ENCODE measurements at regions not wholly inside any gene's neighbourhood (a gene's known extent, or its start where the extent isn't known, plus 50 kb on each side); places are given as distances from the start of the nearest gene placed in this dataset.

DNA sequence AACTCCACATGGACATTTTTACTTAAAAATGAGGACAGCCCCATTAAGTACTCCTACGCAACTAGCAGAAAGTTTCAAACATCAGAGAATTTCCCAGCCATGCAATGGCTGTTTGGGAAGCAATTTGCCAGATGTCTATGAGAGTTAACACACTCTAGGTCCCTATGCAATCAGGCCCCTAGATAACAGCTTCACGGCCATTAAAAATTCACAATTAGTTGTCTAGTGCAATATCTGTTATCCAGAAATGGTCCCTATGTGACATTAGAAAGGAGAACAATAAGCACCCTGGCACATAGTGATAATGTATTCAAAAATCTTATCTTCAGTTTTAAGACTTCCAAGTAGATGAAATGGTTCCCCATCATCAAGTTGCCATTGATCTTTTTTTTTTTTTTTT is 174.3 kb upstream of the NRSN1 start:
- TF ChIP-seq, protein P1, sequence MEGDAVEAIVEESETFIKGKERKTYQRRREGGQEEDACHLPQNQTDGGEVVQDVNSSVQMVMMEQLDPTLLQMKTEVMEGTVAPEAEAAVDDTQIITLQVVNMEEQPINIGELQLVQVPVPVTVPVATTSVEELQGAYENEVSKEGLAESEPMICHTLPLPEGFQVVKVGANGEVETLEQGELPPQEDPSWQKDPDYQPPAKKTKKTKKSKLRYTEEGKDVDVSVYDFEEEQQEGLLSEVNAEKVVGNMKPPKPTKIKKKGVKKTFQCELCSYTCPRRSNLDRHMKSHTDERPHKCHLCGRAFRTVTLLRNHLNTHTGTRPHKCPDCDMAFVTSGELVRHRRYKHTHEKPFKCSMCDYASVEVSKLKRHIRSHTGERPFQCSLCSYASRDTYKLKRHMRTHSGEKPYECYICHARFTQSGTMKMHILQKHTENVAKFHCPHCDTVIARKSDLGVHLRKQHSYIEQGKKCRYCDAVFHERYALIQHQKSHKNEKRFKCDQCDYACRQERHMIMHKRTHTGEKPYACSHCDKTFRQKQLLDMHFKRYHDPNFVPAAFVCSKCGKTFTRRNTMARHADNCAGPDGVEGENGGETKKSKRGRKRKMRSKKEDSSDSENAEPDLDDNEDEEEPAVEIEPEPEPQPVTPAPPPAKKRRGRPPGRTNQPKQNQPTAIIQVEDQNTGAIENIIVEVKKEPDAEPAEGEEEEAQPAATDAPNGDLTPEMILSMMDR (IDR thresholded peaks at IDR 0.05; ENCODE audit: low read depth, low read length, missing input control): no peak
- no peak for TF ChIP-seq YY1 (IDR thresholded peaks at IDR 0.05)
- TF ChIP-seq FOXA2 (IDR thresholded peaks at IDR 0.05): no peak
- TF ChIP-seq EGR1 (IDR thresholded peaks at IDR 0.05; ENCODE audit: low read depth in 2 of 2): no peak
- no peak for TF ChIP-seq HNF4A (conservative IDR thresholded peaks at IDR 0.05)
- TF ChIP-seq, protein P2, sequence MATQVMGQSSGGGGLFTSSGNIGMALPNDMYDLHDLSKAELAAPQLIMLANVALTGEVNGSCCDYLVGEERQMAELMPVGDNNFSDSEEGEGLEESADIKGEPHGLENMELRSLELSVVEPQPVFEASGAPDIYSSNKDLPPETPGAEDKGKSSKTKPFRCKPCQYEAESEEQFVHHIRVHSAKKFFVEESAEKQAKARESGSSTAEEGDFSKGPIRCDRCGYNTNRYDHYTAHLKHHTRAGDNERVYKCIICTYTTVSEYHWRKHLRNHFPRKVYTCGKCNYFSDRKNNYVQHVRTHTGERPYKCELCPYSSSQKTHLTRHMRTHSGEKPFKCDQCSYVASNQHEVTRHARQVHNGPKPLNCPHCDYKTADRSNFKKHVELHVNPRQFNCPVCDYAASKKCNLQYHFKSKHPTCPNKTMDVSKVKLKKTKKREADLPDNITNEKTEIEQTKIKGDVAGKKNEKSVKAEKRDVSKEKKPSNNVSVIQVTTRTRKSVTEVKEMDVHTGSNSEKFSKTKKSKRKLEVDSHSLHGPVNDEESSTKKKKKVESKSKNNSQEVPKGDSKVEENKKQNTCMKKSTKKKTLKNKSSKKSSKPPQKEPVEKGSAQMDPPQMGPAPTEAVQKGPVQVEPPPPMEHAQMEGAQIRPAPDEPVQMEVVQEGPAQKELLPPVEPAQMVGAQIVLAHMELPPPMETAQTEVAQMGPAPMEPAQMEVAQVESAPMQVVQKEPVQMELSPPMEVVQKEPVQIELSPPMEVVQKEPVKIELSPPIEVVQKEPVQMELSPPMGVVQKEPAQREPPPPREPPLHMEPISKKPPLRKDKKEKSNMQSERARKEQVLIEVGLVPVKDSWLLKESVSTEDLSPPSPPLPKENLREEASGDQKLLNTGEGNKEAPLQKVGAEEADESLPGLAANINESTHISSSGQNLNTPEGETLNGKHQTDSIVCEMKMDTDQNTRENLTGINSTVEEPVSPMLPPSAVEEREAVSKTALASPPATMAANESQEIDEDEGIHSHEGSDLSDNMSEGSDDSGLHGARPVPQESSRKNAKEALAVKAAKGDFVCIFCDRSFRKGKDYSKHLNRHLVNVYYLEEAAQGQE (IDR thresholded peaks at IDR 0.05): no peak
